HL-60 (cell line): ENCODE measurements at regions not wholly inside any gene's neighbourhood (a gene's known extent, or its start where the extent isn't known, plus 50 kb on each side); places are given as distances from the start of the nearest gene placed in this dataset.

Experiments used
- DNase-seq, 2 experiments: peaks; one replicate each; pipeline ENCODE4 v3.0.0-alpha.2; 2010 to 2020; ENCODE audit warnings: low read depth in 1 of 2, low spot score in 1 of 2
- H3K27ac ChIP-seq: fragments of 250-450 bp; sonication (Bioruptor Pico); replicated peaks from 2 replicates; pipeline ENCODE4 v1.5.1; 2020; ENCODE audit warnings: mild to moderate bottlenecking, moderate library complexity
- H3K27me3 ChIP-seq: fragments of 250-450 bp; sonication (Bioruptor Pico); 2 replicates; pipeline ENCODE4 v1.5.1; 2021; ENCODE audit warnings: mild to moderate bottlenecking, moderate library complexity; ENCODE audit not compliant: insufficient read depth, poor library complexity, severe bottlenecking
- H3K4me3 ChIP-seq: replicated peaks from 2 replicates; pipeline ENCODE4 v1.5.1; 2011; ENCODE audit warnings: mild to moderate bottlenecking, control low read depth, low read length; ENCODE audit not compliant: insufficient read depth
- GABPA ChIP-seq: IDR thresholded peaks from 2 replicates; pipeline ENCODE4 v1.6.1; 2012; ENCODE audit warnings: low read depth
- POLR2AphosphoS5 ChIP-seq: IDR thresholded peaks from 2 replicates; pipeline ENCODE4 v1.6.1; 2012; ENCODE audit warnings: low read depth
- SPI1 ChIP-seq: IDR thresholded peaks from 2 replicates; pipeline ENCODE4 v1.6.1; 2012; ENCODE audit warnings: low read depth, mild to moderate bottlenecking, borderline replicate concordance
- TF ChIP-seq, protein P1 (sequence below): IDR thresholded peaks from 2 replicates; pipeline ENCODE4 v1.6.1; 2012; ENCODE audit warnings: low read depth; ENCODE audit not compliant: insufficient replicate concordance
- TF ChIP-seq, protein P2 (sequence below): IDR thresholded peaks from one replicate; pipeline ENCODE4 v1.5.1; 2011; ENCODE audit warnings: low read length, control low read depth, inconsistent platforms; ENCODE audit not compliant: insufficient read depth

DNA sequence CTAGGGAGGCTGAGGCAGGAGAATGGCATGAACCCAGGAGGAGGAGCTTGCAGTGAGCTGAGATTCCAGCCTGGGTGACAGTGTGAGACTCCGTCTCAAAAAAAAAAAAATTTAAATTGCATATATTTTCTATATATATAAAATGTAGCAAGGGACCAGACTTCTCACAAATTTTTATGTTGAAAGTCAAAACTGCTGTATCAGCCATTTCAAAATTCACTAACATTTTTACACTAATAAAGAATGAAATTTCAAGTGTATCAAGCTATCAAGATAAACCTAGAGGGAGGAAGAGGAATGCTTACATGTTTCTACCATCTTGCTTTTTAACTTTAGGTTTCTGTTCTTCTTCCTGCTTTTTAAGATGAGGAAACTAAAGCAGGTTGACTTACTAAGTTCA lies 464.0 kb downstream of the KCNJ3 start:
- TF ChIP-seq, protein P1, sequence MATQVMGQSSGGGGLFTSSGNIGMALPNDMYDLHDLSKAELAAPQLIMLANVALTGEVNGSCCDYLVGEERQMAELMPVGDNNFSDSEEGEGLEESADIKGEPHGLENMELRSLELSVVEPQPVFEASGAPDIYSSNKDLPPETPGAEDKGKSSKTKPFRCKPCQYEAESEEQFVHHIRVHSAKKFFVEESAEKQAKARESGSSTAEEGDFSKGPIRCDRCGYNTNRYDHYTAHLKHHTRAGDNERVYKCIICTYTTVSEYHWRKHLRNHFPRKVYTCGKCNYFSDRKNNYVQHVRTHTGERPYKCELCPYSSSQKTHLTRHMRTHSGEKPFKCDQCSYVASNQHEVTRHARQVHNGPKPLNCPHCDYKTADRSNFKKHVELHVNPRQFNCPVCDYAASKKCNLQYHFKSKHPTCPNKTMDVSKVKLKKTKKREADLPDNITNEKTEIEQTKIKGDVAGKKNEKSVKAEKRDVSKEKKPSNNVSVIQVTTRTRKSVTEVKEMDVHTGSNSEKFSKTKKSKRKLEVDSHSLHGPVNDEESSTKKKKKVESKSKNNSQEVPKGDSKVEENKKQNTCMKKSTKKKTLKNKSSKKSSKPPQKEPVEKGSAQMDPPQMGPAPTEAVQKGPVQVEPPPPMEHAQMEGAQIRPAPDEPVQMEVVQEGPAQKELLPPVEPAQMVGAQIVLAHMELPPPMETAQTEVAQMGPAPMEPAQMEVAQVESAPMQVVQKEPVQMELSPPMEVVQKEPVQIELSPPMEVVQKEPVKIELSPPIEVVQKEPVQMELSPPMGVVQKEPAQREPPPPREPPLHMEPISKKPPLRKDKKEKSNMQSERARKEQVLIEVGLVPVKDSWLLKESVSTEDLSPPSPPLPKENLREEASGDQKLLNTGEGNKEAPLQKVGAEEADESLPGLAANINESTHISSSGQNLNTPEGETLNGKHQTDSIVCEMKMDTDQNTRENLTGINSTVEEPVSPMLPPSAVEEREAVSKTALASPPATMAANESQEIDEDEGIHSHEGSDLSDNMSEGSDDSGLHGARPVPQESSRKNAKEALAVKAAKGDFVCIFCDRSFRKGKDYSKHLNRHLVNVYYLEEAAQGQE = no peak
- TF ChIP-seq GABPA (no peak), SPI1 (no peak)
- TF ChIP-seq, protein P2, sequence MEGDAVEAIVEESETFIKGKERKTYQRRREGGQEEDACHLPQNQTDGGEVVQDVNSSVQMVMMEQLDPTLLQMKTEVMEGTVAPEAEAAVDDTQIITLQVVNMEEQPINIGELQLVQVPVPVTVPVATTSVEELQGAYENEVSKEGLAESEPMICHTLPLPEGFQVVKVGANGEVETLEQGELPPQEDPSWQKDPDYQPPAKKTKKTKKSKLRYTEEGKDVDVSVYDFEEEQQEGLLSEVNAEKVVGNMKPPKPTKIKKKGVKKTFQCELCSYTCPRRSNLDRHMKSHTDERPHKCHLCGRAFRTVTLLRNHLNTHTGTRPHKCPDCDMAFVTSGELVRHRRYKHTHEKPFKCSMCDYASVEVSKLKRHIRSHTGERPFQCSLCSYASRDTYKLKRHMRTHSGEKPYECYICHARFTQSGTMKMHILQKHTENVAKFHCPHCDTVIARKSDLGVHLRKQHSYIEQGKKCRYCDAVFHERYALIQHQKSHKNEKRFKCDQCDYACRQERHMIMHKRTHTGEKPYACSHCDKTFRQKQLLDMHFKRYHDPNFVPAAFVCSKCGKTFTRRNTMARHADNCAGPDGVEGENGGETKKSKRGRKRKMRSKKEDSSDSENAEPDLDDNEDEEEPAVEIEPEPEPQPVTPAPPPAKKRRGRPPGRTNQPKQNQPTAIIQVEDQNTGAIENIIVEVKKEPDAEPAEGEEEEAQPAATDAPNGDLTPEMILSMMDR = no peak
- no peaks in the 10 kb centered on the region for H3K27me3 ChIP-seq
- H3K27ac ChIP-seq = no peak overlapping the region
- no peak for DNase-seq
- no peak overlapping the region for H3K4me3 ChIP-seq

DNA sequence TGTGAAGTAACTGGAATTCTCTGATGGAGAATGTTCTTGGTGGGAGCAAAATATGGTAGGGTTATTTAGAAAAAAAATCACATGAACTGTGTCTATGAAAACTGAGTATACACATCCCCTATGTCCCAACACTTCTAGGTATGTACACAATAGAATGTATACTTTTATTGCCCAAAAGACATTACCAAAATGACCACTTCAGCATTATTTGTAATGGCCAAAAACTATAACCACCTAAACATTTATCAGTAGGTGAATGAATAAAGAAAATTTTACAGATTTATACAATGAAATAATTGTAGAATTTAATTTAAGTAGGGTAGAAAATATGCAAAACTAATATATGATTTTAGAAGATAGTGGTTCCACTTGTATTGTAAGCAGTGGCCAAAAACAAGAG lies 462.8 kb downstream of the KCNJ3 start:
- TF ChIP-seq GABPA = no peak
- TF ChIP-seq POLR2AphosphoS5 = no peak
- TF ChIP-seq, protein P1 = no peak
- TF ChIP-seq SPI1 = no peak
- TF ChIP-seq, protein P2 = no peak
- H3K27ac ChIP-seq = no peak overlapping the region
- no peak for DNase-seq
- no peaks in the 10 kb centered on the region for H3K27me3 ChIP-seq
- no peak overlapping the region for H3K4me3 ChIP-seq

DNA sequence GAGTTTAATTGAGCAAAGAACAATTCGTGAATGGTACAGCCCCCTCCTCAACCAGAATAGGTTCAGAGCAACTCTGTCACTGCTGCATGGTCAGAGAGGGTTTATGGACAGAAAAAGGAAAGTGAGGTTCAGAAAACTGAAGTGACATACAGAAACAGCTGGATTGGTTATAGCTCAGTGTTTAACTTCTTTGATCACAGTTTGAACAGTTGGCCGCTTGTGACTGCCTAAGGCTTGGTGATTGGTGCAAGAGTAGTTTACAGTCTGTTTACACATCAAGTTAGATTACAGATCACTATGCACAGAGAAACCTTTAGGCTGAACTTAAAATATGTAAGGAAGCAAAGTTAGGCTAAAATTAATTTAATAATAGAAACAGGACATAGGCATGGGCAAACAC lies 459.2 kb downstream of the KCNJ3 start:
- H3K27ac ChIP-seq = no peak overlapping the region
- TF ChIP-seq SPI1 (no peak), GABPA (no peak), POLR2AphosphoS5 (no peak)
- TF ChIP-seq, protein P2 = no peak
- TF ChIP-seq, protein P1 = no peak
- H3K27me3 ChIP-seq = no peaks in the 10 kb centered on the region
- no peak for DNase-seq
- no peak overlapping the region for H3K4me3 ChIP-seq
